ENCODE measurements at regions not wholly inside any gene's neighbourhood (a gene's known extent, or its start where the extent isn't known, plus 50 kb on each side); places are given as distances from the start of the nearest gene placed in this dataset.

- no peak for DNase-seq (ENCODE audit: low read depth, low spot score)
Measured at GRCh38 chr9:82547995-82548394, 514.9 kb downstream of the RASEF start.

GRCh38 chr9:82549174-82549821, 513.6 kb downstream of the RASEF start:
- DNase-seq (ENCODE audit: low read depth, low spot score), result no peak

- DNase-seq (ENCODE audit: low read depth, low spot score), result no peak
Measured at GRCh38 chr9:82552784-82553183, 510.2 kb downstream of the RASEF start.

- no peak for DNase-seq (ENCODE audit: low read depth, low spot score)
Measured at GRCh38 chr9:82553654-82554366, 509.1 kb downstream of the RASEF start.

- DNase-seq (ENCODE audit: low read depth, low spot score), result no peak
Measured at GRCh38 chr9:82554381-82554780, 508.6 kb downstream of the RASEF start.

GRCh38 chr9:82555031-82555430, 507.9 kb downstream of the RASEF start:
- no peak for DNase-seq (ENCODE audit: low read depth, low spot score)

- DNase-seq (ENCODE audit: low read depth, low spot score), result no peak
Measured at GRCh38 chr9:82555431-82556051, 507.4 kb downstream of the RASEF start.

- DNase-seq (ENCODE audit: low read depth, low spot score), result no peak
Measured at GRCh38 chr9:82558346-82558745, 504.6 kb downstream of the RASEF start.

GRCh38 chr9:82558855-82559630, 503.9 kb downstream of the RASEF start:
- DNase-seq (ENCODE audit: low read depth, low spot score), result no peak

- no peak for DNase-seq (ENCODE audit: low read depth, low spot score)
Measured at GRCh38 chr9:82560036-82560435, 502.9 kb downstream of the RASEF start.

- DNase-seq (ENCODE audit: low read depth, low spot score), result no peak
Measured at GRCh38 chr9:82560457-82560904, 502.5 kb downstream of the RASEF start.

GRCh38 chr9:82563094-82563493, 499.8 kb downstream of the RASEF start:
- no peak for DNase-seq (ENCODE audit: low read depth, low spot score)

- DNase-seq (ENCODE audit: low read depth, low spot score), result no peak
Measured at GRCh38 chr9:82563841-82564240, 499.1 kb downstream of the RASEF start.

- no peak for DNase-seq (ENCODE audit: low read depth, low spot score)
Measured at GRCh38 chr9:82565188-82565969, 497.6 kb downstream of the RASEF start.

GRCh38 chr9:82567953-82568352, 495.0 kb downstream of the RASEF start:
- DNase-seq (ENCODE audit: low read depth, low spot score), result no peak

GRCh38 chr9:82570226-82570625, 492.7 kb downstream of the RASEF start:
- no peak for DNase-seq (ENCODE audit: low read depth, low spot score)

GRCh38 chr9:82571540-82571939, 491.4 kb downstream of the RASEF start:
- DNase-seq (ENCODE audit: low read depth, low spot score), result no peak

- DNase-seq (ENCODE audit: low read depth, low spot score), result no peak
Measured at GRCh38 chr9:82572146-82572545, 490.8 kb downstream of the RASEF start.

GRCh38 chr9:82574911-82575310, 488.0 kb downstream of the RASEF start:
- DNase-seq (ENCODE audit: low read depth, low spot score), result no peak

GRCh38 chr9:82580921-82581320, 482.0 kb downstream of the RASEF start:
- no peak for DNase-seq (ENCODE audit: low read depth, low spot score)

GRCh38 chr9:82581516-82581915, 481.4 kb downstream of the RASEF start:
- DNase-seq (ENCODE audit: low read depth, low spot score), result no peak

All from brain pericyte (primary cell).